K562 (cell line): ENCODE measurements at regions not wholly inside any gene's neighbourhood (a gene's known extent, or its start where the extent isn't known, plus 50 kb on each side); places are given as distances from the start of the nearest gene placed in this dataset.

ENCODE experiments used
- ATAC-seq: fragments of 200-7000 bp; cut with Tn5 transposase; 3 replicates; pipeline ENCODE4 v1.9.1; 2020; ENCODE audit warnings: moderate library complexity
- BruUV-seq: library from RNA; stranded (reverse); fragments of 400-500 nt; replicated peaks from 2 replicates; lab custom pipeline; 2021; lab: Mats Ljungman, UMichigan
- CTCF ChIA-PET: fragments of 300-600 bp; formaldehyde crosslinking; extraction: SDS; loops from one replicate; lab custom pipeline; 2021; ENCODE audit warnings: low intra/inter-chr PET ratio; lab: Yijun Ruan, JAX
- POLR2A ChIA-PET: fragments of 300-600, 350-650 bp; sonication (Branson Sonifier 250); formaldehyde crosslinking; extraction: SDS; loops from one replicate; lab custom pipeline; 2021; ENCODE audit warnings: antibody characterized with exemption, inconsistent platforms; lab: Yijun Ruan, JAX
- DNase-seq, 4 experiments: peaks; one replicate each; pipeline versions ENCODE4 v3.0.0 to v3.0.0-alpha.2; 2011 to 2018; ENCODE audit warnings: low spot score in 3 of 4, mixed read lengths in 3 of 4; ENCODE audit errors: extremely low read depth in 1 of 4
- FAIRE-seq: peaks from 2 replicates; lab custom pipeline; 2011; peaks lifted over from hg19 to GRCh38; lab: Jason Lieb, UNC
- H2AFZ ChIP-seq: 2 replicates; pipeline ENCODE4 v1.6.0; 2011; ENCODE audit warnings: low read depth, low read length, control low read depth, inconsistent platforms
- H3K27ac ChIP-seq: fragments of 200-600 bp; 3 replicates; pipeline ENCODE4 v1.8.0; 2011; ENCODE audit warnings: low read depth, mild to moderate bottlenecking, control low read depth, inconsistent platforms, low read length, moderate library complexity, mixed read lengths; ENCODE audit errors: extremely low read depth
- H3K27me3 ChIP-seq, 2 experiments: fragments of 300-600 bp in 1 of 2; 2 replicates in 1 of 2; 3 replicates in 1 of 2; pipeline versions ENCODE4 v1.6.0 to v1.8.0; 2011; ENCODE audit warnings: inconsistent platforms in 2 of 2, low read length in 2 of 2, mild to moderate bottlenecking in 1 of 2, mixed read lengths in 1 of 2, moderate library complexity in 1 of 2; ENCODE audit not compliant: control insufficient read depth in 2 of 2, insufficient read depth in 2 of 2
- H3K36me3 ChIP-seq: fragments of 300-600 bp; 3 replicates; pipeline ENCODE4 v1.8.0; 2011; ENCODE audit warnings: mild to moderate bottlenecking, low read length, inconsistent platforms; ENCODE audit not compliant: control insufficient read depth, insufficient read depth
- H3K4me1 ChIP-seq, 2 experiments: fragments of 200-600 bp in 1 of 2; replicated peaks in 1 of 2; 2 replicates in 1 of 2; 3 replicates in 1 of 2; pipeline versions ENCODE4 v1.5.1 to v1.8.0; 2011; ENCODE audit warnings: inconsistent platforms in 2 of 2, low read length in 2 of 2, mild to moderate bottlenecking in 1 of 2, mixed read lengths in 1 of 2, moderate library complexity in 1 of 2; ENCODE audit not compliant: control insufficient read depth in 2 of 2, insufficient read depth in 2 of 2
- H3K4me2 ChIP-seq: 2 replicates; pipeline ENCODE4 v1.6.1; 2011; ENCODE audit warnings: low read length, control low read depth, inconsistent platforms, mixed read lengths; ENCODE audit not compliant: insufficient read depth
- H3K4me3 ChIP-seq: fragments of 200-600 bp; sonication (generic), shearing (Covaris generic); 2 replicates; pipeline ENCODE4 v1.5.1; 2016; ENCODE audit warnings: control low read depth, inconsistent platforms
- H3K79me2 ChIP-seq: fragments of 200-600 bp; 3 replicates; pipeline ENCODE4 v1.8.0; 2011; ENCODE audit warnings: low read length, inconsistent platforms; ENCODE audit not compliant: control insufficient read depth, insufficient read depth
- H3K9ac ChIP-seq, 2 experiments: 2 replicates each; pipeline versions ENCODE4 v1.6.0 to v1.6.1; 2011; ENCODE audit warnings: low read depth in 2 of 2, low read length in 2 of 2, control low read depth in 1 of 2, inconsistent platforms in 1 of 2, mild to moderate bottlenecking in 1 of 2, mixed read lengths in 1 of 2; ENCODE audit not compliant: insufficient read depth in 1 of 2
- H3K9me1 ChIP-seq: one replicate; pipeline ENCODE4 v1.6.0; 2011; ENCODE audit warnings: inconsistent platforms, mild to moderate bottlenecking, low read length, moderate library complexity; ENCODE audit not compliant: control insufficient read depth, insufficient read depth
- H3K9me3 ChIP-seq: replicated peaks from 2 replicates; pipeline ENCODE4 v1.5.1; 2011; ENCODE audit warnings: low read depth, low read length, inconsistent platforms; ENCODE audit not compliant: control insufficient read depth, insufficient read depth
- H4K20me1 ChIP-seq: replicated peaks from 2 replicates; pipeline ENCODE4 v1.6.1; 2011; ENCODE audit warnings: low read length, inconsistent platforms, mixed read lengths; ENCODE audit not compliant: control insufficient read depth, insufficient read depth
- BCOR ChIP-seq: fragments of 450-650 bp; IDR thresholded peaks from 2 replicates; pipeline ENCODE4 v1.6.1; 2016
- MED1 ChIP-seq: sonication (generic); formaldehyde crosslinking; IDR thresholded peaks from 2 replicates; pipeline ENCODE4 v1.8.1; 2023; ENCODE audit warnings: missing genetic modification reagents, borderline replicate concordance
- PTBP1 ChIP-seq: fragments of 200-400 bp; formaldehyde crosslinking; IDR thresholded peaks from 2 replicates; pipeline ENCODE4 v1.6.1; 2017; ENCODE audit warnings: low read depth, low read length
- SMARCA4 ChIP-seq: fragments of 450-650 bp; IDR thresholded peaks from 2 replicates; pipeline ENCODE4 v1.6.1; 2016
- ZNF830 ChIP-seq: fragments of 250-450 bp; sonication (Bioruptor Pico); IDR thresholded peaks from 2 replicates; pipeline ENCODE4 v1.5.0; 2021; ENCODE audit warnings: mild to moderate bottlenecking
- WGBS: fragments of 100-300 bp; shearing (Covaris generic); methylation state at CpG from one replicate; pipeline ENCODE4 v1.1.6; 2016; ENCODE audit warnings: low coverage, mixed read lengths; ENCODE audit not compliant: insufficient coverage; ENCODE audit errors: missing lambda C conversion rate; 5-methylcytosine and 5-hydroxymethylcytosine counted together
- in situ Hi-C: fragments of 300-500 bp; cut with MboI; formaldehyde crosslinking; loops from 4 replicates; pipeline ENCODE4 v1.15.0; 2018; ENCODE audit warnings: inconsistent platforms, mixed read lengths
- intact Hi-C: fragments of 100-400 bp; cut with micrococcal nuclease; formaldehyde crosslinking; loops from 2 replicates; pipeline ENCODE4 v1.14.2; 2022
- TF ChIP-seq, protein P1 (sequence below): fragments of 200-400 bp; formaldehyde crosslinking; IDR thresholded peaks from 2 replicates; pipeline ENCODE4 v1.6.1; 2017; ENCODE audit warnings: mild to moderate bottlenecking, low read depth, low read length, moderate library complexity
- TF ChIP-seq, protein P2 (sequence below), 2 experiments: fragments of 450-650 bp; IDR thresholded peaks; 2 replicates each; pipeline ENCODE4 v1.6.1; 2016; ENCODE audit warnings: mild to moderate bottlenecking in 2 of 2, borderline replicate concordance in 1 of 2, low read depth in 1 of 2, moderate library complexity in 1 of 2

DNA sequence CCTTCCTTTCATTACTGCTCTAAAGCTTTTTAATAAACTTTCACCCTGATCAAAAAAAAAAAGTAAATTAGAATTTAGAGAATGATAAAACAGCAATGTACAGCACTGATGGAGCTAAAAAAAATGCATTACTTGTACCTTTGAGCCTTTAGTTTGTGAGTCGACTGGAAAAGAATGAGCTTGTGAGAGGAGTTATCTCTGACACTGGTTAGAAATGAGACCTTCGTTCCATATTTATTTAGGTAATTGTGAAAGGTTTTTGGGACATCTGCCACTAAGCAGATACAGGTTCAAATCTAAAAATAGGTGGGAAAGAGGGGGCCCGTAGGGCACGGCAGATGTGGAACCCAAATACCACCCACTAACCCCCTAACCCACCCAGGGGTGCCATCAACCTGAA lies 376.8 kb downstream of the ICE1 start:
- CTCF ChIA-PET, result no interaction called here
- POLR2A ChIA-PET, result interaction anchor here (1.0 kb wide), 1 partner anchor 12 kb away, joined by 3 read pairs; no protein-coding TSS in a partner anchor
- H3K79me2 ChIP-seq, result no peaks in the 10 kb centered on the region
- H2AFZ ChIP-seq, result no peak overlapping the region
- intact Hi-C loops (no loop called here), in situ Hi-C loops (no loop called here)
- no peaks in the 10 kb centered on the region for H3K4me1 ChIP-seq
- no peak overlapping the region for H3K4me3 ChIP-seq
- H3K4me2 ChIP-seq, result no peak overlapping the region
- TF ChIP-seq PTBP1 (no peak), ZNF830 (CRISPR knock-in tag) (no peak), SMARCA4 (no peak), MED1 (no peak), BCOR (no peak)
- TF ChIP-seq, protein P1, sequence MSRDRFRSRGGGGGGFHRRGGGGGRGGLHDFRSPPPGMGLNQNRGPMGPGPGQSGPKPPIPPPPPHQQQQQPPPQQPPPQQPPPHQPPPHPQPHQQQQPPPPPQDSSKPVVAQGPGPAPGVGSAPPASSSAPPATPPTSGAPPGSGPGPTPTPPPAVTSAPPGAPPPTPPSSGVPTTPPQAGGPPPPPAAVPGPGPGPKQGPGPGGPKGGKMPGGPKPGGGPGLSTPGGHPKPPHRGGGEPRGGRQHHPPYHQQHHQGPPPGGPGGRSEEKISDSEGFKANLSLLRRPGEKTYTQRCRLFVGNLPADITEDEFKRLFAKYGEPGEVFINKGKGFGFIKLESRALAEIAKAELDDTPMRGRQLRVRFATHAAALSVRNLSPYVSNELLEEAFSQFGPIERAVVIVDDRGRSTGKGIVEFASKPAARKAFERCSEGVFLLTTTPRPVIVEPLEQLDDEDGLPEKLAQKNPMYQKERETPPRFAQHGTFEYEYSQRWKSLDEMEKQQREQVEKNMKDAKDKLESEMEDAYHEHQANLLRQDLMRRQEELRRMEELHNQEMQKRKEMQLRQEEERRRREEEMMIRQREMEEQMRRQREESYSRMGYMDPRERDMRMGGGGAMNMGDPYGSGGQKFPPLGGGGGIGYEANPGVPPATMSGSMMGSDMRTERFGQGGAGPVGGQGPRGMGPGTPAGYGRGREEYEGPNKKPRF, result no peak
- TF ChIP-seq, protein P2, sequence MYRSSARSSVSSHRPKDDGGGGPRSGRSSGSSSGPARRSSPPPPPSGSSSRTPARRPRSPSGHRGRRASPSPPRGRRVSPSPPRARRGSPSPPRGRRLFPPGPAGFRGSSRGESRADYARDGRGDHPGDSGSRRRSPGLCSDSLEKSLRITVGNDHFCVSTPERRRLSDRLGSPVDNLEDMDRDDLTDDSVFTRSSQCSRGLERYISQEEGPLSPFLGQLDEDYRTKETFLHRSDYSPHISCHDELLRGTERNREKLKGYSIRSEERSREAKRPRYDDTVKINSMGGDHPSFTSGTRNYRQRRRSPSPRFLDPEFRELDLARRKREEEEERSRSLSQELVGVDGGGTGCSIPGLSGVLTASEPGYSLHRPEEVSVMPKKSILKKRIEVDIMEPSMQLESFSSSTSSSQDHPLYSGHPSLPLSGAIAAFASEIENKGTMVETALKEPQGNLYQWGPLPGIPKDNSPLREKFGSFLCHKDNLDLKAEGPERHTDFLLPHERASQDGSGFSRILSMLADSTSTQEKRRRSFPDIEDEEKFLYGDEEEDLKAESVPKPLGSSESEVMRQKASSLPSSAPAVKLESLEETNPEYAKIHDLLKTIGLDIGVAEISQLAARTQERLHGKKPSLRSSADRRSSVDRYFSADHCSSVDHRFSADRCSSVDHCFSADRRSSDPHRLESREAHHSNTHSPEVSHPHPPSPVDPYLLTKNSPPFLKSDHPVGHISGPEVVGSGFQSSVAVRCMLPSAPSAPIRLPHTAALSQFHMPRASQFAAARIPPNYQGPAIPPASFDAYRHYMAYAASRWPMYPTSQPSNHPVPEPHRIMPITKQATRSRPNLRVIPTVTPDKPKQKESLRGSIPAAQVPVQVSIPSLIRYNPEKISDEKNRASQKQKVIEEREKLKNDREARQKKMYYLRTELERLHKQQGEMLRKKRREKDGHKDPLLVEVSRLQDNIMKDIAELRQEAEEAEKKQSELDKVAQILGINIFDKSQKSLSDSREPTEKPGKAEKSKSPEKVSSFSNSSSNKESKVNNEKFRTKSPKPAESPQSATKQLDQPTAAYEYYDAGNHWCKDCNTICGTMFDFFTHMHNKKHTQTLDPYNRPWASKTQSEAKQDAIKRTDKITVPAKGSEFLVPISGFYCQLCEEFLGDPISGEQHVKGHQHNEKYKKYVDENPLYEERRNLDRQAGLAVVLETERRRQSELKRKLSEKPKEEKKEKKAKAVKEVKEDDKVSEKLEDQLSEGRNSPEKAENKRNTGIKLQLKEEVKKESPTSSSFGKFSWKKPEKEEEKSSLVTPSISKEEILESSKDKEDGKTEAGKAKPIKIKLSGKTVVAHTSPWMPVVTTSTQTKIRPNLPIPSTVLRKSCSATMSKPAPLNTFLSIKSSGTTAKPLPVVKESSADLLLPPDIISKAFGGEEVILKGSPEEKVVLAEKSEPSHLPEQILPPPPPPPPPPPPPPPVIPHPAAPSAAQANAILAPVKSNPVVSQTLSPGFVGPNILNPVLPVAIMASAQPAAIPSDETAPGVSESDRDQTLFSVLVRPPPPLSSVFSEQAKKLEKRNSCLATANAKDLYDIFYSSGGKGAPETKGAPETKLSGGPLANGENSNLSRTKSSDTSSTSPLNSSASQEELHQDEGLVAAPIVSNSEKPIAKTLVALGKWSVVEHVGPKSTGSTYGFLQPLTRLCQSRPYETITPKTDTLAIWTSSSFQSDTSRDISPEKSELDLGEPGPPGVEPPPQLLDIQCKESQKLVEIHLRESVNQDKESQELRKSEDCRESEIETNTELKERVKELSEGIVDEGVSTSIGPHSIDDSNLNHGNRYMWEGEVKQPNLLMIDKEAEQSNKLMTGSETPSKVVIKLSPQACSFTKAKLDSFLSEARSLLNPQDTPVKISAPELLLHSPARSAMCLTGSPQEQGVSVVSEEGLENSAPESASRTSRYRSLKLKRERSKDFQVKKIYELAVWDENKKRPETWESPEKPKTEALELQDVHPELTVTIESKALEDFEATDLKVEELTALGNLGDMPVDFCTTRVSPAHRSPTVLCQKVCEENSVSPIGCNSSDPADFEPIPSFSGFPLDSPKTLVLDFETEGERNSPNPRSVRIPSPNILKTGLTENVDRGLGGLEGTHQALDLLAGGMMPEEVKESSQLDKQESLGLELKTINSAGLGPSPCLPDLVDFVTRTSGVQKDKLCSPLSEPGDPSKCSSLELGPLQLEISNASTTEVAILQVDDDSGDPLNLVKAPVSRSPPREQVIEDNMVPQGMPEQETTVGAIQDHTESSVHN (IDR thresholded peaks at IDR 0.05; ENCODE audit: borderline replicate concordance in 1 of 2, low read depth in 1 of 2), result no peak
- TF ChIP-seq, all 486 proteins: peak for 0
- H3K9me3 ChIP-seq, result no peaks in the 10 kb centered on the region
- FAIRE-seq (no peak), ATAC-seq (no peak), DNase-seq (no peak)
- peaks cover 10 to 32% of the 10 kb centered on the region in 2 experiments; a peak in 3 of 5 replicates for H3K27me3 ChIP-seq
- H3K9me1 ChIP-seq, result no peaks in the 10 kb centered on the region
- whole genome bisulfite sequencing, result 1% methylated on average over 4 of the region's 4 CpGs
- H3K9ac ChIP-seq, result no peak overlapping the region
- no peaks in the 10 kb centered on the region for H4K20me1 ChIP-seq
- no peak overlapping the region for H3K27ac ChIP-seq
- H3K36me3 ChIP-seq, result no peaks in the 10 kb centered on the region
- no TSS peak for BruUV-seq
